ENCODE measurements at regions not wholly inside any gene's neighbourhood (a gene's known extent, or its start where the extent isn't known, plus 50 kb on each side); places are given as distances from the start of the nearest gene placed in this dataset.

GRCh38 chr5:8057769-8058168 lies 188.8 kb downstream of the MTRR start (continued):
- TF ChIP-seq FOXM1 (IDR thresholded peaks at IDR 0.05; ENCODE audit: low read depth) (no peak), TEAD4 (IDR thresholded peaks at IDR 0.05; ENCODE audit: borderline replicate concordance, insufficient read depth) (no peak), NRF1 (IDR thresholded peaks at IDR 0.05; ENCODE audit: low read depth, low read length) (no peak)

- Histone ChIP-seq H3K4me3 (ENCODE audit: low read depth in 2 of 2, low read length in 1 of 2) (no peak overlapping the region), H3K4me2 (no peak overlapping the region), H3K9ac (no peak overlapping the region), H3F3A (replicated peaks; ENCODE audit: insufficient read depth) (no peaks in the 10 kb centered on the region), H3K36me3 (replicated peaks in 1 of 2; ENCODE audit: control insufficient read depth in 1 of 2, insufficient read depth in 2 of 2, low read length in 1 of 2) (no peaks in the 10 kb centered on the region), H3K27ac (ENCODE audit: low read depth in 2 of 2, low read length in 1 of 2) (no peak overlapping the region), H3K27me3 (ENCODE audit: insufficient read depth) (no peaks in the 10 kb centered on the region; the same call in 1 of the 2 replicates), H3K9me2 (no peaks in the 10 kb centered on the region), H3K79me2 (ENCODE audit: insufficient read depth) (no peaks in the 10 kb centered on the region), H3K4me1 (ENCODE audit: control insufficient read depth in 1 of 2, insufficient read depth in 2 of 2, low read depth in 1 of 2, low read length in 1 of 2) (no peaks in the 10 kb centered on the region), H2AFZ (ENCODE audit: low read depth) (no peak overlapping the region), H4K20me1 (ENCODE audit: insufficient read depth) (no peaks in the 10 kb centered on the region), H3K9me3 (no peaks in the 10 kb centered on the region)
- TF ChIP-seq FOXJ3 (CRISPR knock-in tag; IDR thresholded peaks at IDR 0.05) = no peak
- no peak for TF ChIP-seq SIN3A (IDR thresholded peaks at IDR 0.05; ENCODE audit: borderline replicate concordance, low read depth, low read length)
- CTCF ChIA-PET = no interaction called here
- POLR2A ChIA-PET = no interaction called here
- no peak for DNase-seq
- 17% methylated on average over 15 of the region's 16 CpGs for WGBS (ENCODE audit: low lambda C conversion rate)
Measured at GRCh38 chr5:8058616-8059190, 189.8 kb downstream of the MTRR start.

- ChIA-PET CTCF (no interaction called here), POLR2A (no interaction called here)
- H3K4me2 ChIP-seq = no peak overlapping the region
- no peaks in the 10 kb centered on the region; the same call in 1 of the 2 replicates for H3K27me3 ChIP-seq (ENCODE audit: insufficient read depth)
- no peak overlapping the region for H3K4me3 ChIP-seq (ENCODE audit: low read depth in 2 of 2, low read length in 1 of 2)
- no peaks in the 10 kb centered on the region for H3K79me2 ChIP-seq (ENCODE audit: insufficient read depth)
- no peaks in the 10 kb centered on the region for H3K36me3 ChIP-seq (replicated peaks in 1 of 2; ENCODE audit: control insufficient read depth in 1 of 2, insufficient read depth in 2 of 2, low read length in 1 of 2)
- no peak overlapping the region for H2AFZ ChIP-seq (ENCODE audit: low read depth)
- H3K9me2 ChIP-seq = no peaks in the 10 kb centered on the region
- no peak overlapping the region for H3K27ac ChIP-seq (ENCODE audit: low read depth in 2 of 2, low read length in 1 of 2)
- H3F3A ChIP-seq (replicated peaks; ENCODE audit: insufficient read depth) = no peaks in the 10 kb centered on the region
- H3K4me1 ChIP-seq (ENCODE audit: control insufficient read depth in 1 of 2, insufficient read depth in 2 of 2, low read depth in 1 of 2, low read length in 1 of 2) = no peaks in the 10 kb centered on the region
- DNase-seq = no peak
- no peaks in the 10 kb centered on the region for H3K9me3 ChIP-seq
- 25% methylated on average over 4 of the region's 4 CpGs for WGBS (ENCODE audit: low lambda C conversion rate)
- H4K20me1 ChIP-seq (ENCODE audit: insufficient read depth) = no peaks in the 10 kb centered on the region
- TF ChIP-seq NRF1 (IDR thresholded peaks at IDR 0.05; ENCODE audit: low read depth, low read length) (no peak), POLR2AphosphoS5 (IDR thresholded peaks at IDR 0.05; ENCODE audit: low read depth, low read length) (no peak), MXI1 (IDR thresholded peaks at IDR 0.05; ENCODE audit: low read depth, low read length) (no peak)
- no peak overlapping the region for H3K9ac ChIP-seq
Measured at GRCh38 chr5:8059337-8059736, 190.4 kb downstream of the MTRR start.

GRCh38 chr5:8060235-8060952 lies 191.4 kb downstream of the MTRR start:
- whole genome bisulfite sequencing (ENCODE audit: low lambda C conversion rate) = 18% methylated on average over 11 of the region's 11 CpGs
- Histone ChIP-seq H3K79me2 (ENCODE audit: insufficient read depth) (no peaks in the 10 kb centered on the region), H3F3A (replicated peaks; ENCODE audit: insufficient read depth) (no peaks in the 10 kb centered on the region), H3K9me2 (no peaks in the 10 kb centered on the region), H3K4me1 (ENCODE audit: control insufficient read depth in 1 of 2, insufficient read depth in 2 of 2, low read depth in 1 of 2, low read length in 1 of 2) (no peaks in the 10 kb centered on the region), H2AFZ (ENCODE audit: low read depth) (no peak overlapping the region), H3K4me3 (ENCODE audit: low read depth in 2 of 2, low read length in 1 of 2) (no peak overlapping the region), H4K20me1 (ENCODE audit: insufficient read depth) (no peaks in the 10 kb centered on the region), H3K36me3 (replicated peaks in 1 of 2; ENCODE audit: control insufficient read depth in 1 of 2, insufficient read depth in 2 of 2, low read length in 1 of 2) (no peaks in the 10 kb centered on the region), H3K9me3 (no peaks in the 10 kb centered on the region), H3K27me3 (ENCODE audit: insufficient read depth) (no peaks in the 10 kb centered on the region; the same call in 1 of the 2 replicates), H3K27ac (ENCODE audit: low read depth in 2 of 2, low read length in 1 of 2) (no peak overlapping the region), H3K4me2 (no peak overlapping the region), H3K9ac (no peak overlapping the region)
- TF ChIP-seq IRF3 (IDR thresholded peaks at IDR 0.05; ENCODE audit: low read depth, low read length) (no peak), TCF12 (IDR thresholded peaks at IDR 0.05) (no peak), RFX5 (IDR thresholded peaks at IDR 0.05; ENCODE audit: low read length) (no peak), MEF2A (IDR thresholded peaks at IDR 0.05; ENCODE audit: borderline replicate concordance, low read depth) (no peak), JUND (IDR thresholded peaks at IDR 0.05) (no peak), NFIC (IDR thresholded peaks at IDR 0.05; ENCODE audit: borderline replicate concordance) (no peak), NRF1 (IDR thresholded peaks at IDR 0.05; ENCODE audit: low read depth, low read length) (no peak), SMC3 (IDR thresholded peaks at IDR 0.05; ENCODE audit: low read depth, low read length) (no peak), GABPA (IDR thresholded peaks at IDR 0.05; ENCODE audit: low read depth) (no peak), TAF1 (IDR thresholded peaks at IDR 0.05; ENCODE audit: borderline replicate concordance, low read depth, low read length) (no peak), EP300 (IDR thresholded peaks at IDR 0.05; ENCODE audit: borderline replicate concordance in 1 of 2, low read depth in 1 of 2, low read length in 1 of 2) (no peak), MXI1 (IDR thresholded peaks at IDR 0.05; ENCODE audit: low read depth, low read length) (no peak), GATA2 (CRISPR knock-in tag; IDR thresholded peaks at IDR 0.05) (no peak), FOXJ3 (CRISPR knock-in tag; IDR thresholded peaks at IDR 0.05) (no peak), FOXM1 (IDR thresholded peaks at IDR 0.05; ENCODE audit: low read depth) (no peak), EZH2phosphoT487 (IDR thresholded peaks at IDR 0.05; ENCODE audit: borderline replicate concordance, low read depth) (no peak), TEAD4 (IDR thresholded peaks at IDR 0.05; ENCODE audit: borderline replicate concordance, insufficient read depth) (no peak), FOSL2 (IDR thresholded peaks at IDR 0.05; ENCODE audit: borderline replicate concordance, low read depth) (no peak), POLR2AphosphoS5 (IDR thresholded peaks at IDR 0.05; ENCODE audit: low read depth, low read length) (no peak)
- ChIA-PET POLR2A (no interaction called here), CTCF (no interaction called here)
- no peak for DNase-seq

Data from SK-N-SH (cell line).